Activated CD8-positive, alpha-beta memory T cell treated with anti-CD3 and anti-CD28 coated beads, Interleukin-2, amount 50 U/mL, for 1 hour (primary cell): ENCODE measurements at regions not wholly inside any gene's neighbourhood (a gene's known extent, or its start where the extent isn't known, plus 50 kb on each side); places are given as distances from the start of the nearest gene placed in this dataset.
"Not testable (repeated sequence)": the region's sequence is repeated elsewhere in the genome, so short reads cannot be mapped to it uniquely, and the experiment has no call there.

Experiments
- DNase-seq: peaks from one replicate; pipeline ENCODE4 v3.0.0-alpha.2; 2020; ENCODE audit errors: extremely low read depth

DNA sequence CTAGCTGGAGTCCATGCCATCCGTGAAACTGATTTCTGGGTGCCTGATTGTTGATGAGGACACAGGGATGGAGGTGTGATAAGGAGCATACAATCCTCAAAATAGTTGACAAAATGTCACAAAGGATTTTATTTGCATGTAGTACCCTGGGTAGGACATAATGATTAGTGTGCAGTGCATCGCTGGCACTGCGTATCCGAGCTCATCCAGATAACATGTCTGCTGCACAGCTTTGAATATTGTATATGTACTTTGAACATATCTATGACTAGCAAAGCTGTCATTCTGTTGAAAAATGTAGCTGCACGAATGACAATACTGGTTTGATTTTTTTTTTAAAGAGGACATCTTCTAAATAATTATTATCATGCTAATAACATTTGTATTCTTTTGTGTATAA lies 529.7 kb upstream of the FANCL start:
- DNase-seq, result no peak

DNA sequence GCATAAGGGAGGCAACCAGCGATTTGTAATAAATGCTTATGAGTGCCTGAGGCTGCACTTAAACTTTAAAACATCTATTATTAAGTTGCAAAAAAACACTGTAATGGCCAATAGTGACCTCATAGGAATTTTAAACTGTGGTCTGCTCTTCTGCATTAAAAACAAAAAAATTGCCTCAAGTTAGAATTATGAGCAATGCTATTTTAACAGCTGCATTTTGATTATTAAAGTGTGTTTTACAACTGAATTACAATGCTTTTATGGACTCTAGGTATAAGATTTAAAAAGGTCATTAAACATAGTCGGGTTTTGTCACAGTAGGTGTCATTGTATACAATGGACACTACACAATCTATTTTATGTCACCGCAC lies 528.7 kb upstream of the FANCL start:
- DNase-seq, result no peak

DNA sequence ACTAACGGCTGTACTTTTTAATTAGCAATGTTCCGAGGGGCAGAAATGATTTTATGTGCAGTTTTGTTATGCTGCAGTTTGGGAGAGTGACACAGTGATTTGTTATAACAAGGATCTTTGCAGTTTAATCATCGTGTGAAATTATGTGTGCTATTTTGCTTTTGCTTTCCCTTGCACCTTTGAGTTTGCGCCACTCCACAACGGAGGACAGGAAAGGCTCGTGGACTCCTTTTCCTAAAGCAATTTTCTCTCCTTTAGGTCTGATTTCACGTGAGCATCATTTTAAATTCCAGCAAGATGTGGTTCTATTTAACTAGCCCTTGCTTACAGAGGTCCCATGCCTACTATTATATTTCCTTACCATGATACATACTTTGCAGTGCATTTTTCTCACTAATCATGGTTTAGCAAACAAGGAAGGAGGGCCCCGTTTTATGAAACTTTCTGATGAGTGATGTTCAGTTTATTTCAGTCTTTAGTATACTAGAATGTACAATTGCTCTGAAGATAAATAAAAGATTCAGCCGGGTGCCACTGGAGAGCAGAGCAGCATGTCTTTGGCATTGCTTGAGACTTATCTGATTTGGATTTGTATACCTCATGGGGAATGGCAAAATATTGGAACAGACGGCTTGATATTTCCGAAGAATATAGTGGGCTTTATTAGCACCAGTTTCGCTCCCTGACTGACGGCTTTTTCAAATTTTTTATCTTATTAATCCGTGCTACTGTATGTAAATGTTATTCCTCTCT lies 528.2 kb upstream of the FANCL start:
- no peak for DNase-seq

DNA sequence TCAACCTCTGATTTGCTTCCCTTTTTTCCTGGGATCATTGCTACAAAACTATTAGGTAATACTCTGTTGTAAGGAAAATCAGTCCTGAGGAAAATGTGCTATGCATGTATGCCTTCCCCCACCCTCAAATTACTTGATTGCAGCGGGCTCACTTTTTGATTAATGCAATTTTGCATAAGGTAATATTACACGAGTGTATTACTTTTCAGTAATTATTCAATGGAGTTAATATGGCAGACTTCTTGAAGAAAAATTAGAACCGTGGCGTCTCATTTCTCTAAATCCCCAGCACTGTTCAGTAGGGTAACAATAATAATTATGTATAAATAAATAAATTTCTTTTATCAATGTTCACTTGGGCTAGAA lies 527.6 kb upstream of the FANCL start:
- DNase-seq, result no peak

DNA sequence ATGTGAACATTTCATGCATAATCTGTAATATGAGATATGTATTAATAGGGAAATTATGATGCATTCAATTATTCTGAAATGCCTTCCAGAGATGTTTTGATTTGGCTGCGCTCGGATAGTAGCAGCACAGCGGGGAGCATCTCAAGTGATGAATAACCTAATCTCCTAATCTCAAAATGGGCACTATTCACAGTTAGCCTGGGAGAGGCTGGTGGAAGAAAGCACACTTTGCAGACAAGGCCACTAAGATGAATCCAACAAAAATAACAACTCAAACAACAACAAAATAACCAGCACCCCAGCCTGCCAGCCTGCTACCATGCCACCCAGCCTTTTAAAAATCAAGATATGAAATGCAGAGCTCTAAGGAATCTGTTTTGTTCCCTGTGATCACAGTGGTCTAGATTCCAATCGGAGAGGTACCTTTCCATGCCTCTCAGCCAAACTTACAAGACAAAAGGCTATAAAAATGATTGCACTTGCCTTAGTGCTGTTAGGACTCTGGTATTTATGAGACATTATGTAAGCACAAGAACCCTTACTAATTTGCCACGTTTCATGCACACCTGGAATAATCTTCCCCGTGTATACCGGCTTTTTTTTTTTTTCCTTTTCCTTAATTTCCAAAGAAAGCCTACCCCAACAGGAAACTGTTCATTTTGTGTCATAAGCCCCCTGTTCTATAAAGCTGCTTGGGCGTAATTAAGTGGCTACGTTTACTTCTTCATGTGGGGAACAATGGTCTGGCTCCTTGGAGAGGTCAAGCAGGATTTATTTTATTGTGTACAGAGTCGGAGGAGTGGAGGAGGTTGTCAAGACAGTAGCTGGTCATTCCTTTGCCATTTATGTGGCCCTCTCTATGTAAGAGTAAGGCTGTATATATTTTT lies 526.9 kb upstream of the FANCL start:
- DNase-seq, result no peak

DNA sequence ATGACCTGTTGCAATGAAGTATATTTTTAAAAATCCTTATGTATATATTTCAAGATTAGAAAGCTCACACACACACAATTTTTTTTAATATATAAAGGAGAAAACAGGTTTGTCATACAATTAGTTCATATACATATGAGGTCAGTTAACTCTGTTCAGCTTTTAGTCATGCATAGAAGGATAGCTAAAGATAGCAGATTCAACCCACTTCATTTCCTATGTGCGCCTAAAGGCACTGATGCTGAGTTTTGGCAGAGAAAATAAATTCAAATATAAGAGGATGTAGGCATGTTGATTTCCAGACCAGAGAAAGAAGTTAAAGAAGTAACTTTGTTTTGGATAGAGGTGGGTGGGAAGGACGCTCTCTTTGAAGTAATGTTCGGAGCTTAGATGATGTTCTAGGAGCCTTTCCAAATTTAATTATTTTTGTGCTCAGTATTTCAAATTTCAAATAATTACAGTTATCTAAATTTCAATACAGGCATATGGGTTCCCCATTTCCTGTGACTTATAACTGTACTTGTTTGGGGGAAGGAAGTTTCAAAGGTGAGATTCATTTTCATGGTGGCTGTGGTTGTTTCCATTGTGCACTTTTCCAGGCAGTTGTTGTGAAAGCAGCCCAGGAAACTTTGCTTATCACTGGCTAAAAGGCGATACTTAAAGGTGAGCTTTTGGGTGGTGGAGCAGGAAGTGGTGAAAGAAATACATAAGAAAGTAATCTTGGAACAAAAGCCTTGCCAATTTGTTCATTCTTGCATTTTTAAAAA lies 523.4 kb upstream of the FANCL start:
- DNase-seq, result no peak

DNA sequence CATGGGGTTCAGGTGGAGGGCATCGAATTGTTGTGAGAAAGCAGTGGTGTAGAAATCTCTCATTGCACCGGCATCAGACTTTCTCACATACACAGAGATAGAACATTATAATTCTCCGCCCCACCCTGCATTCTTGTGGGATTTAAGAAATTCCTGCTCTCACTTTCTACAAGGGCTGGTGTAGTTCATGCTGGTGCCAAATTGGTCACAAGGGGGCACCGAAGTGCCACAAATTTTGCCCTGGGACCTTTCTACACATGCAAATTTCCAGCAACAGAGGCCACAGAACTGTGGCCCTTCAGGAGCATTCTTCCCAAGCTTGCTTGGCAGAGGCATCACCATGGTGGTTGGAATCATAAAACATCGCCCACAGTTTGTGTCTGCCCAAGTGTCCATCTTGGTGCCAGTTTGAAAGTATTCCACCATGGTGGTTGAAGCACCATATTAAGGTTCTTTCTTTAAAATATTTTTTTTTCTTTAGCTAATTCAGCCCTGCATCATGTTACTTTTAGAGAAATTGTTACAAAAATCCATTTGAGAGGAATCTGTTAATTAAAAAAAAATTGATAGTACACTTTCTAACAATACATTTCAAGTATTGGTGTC lies 521.2 kb upstream of the FANCL start:
- no peak for DNase-seq

DNA sequence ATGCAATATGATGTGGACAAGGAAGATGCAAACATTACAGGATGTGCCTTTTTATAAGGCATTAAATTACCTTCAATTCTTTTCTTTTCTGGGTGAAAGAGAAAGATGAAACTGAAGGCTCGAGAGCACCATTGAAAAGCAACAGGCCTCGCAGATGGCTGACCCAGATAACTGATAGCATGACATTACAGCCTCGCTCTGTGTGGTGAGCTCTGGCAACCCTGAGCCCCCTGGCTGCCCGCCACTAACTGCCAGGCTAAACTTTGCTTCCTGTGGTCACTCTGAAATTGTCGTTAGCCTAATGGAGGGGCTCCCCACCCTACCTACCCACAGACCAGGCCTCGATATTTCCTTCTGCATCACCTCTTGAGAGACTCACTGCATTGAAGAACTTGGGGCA lies 516.8 kb upstream of the FANCL start:
- DNase-seq, result no peak

DNA sequence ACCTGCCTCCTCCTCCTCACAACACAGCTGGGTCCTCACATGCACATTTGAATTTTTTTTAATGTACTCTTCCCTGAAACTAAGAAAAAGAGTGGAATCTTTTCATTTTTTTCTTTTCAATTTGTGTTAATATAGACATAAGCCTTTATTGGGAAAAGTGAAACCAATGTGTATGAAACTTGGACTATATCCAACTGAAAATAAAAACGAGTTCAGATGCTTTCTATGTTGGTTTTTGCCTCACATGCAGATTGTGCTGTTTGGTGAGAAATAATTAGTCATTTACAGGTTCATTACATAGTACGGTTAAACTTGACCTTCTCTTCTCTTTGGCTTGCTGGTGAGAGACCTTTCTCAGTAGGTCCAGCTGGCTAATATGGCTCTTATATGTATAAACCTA lies 515.2 kb upstream of the FANCL start:
- no peak for DNase-seq

DNA sequence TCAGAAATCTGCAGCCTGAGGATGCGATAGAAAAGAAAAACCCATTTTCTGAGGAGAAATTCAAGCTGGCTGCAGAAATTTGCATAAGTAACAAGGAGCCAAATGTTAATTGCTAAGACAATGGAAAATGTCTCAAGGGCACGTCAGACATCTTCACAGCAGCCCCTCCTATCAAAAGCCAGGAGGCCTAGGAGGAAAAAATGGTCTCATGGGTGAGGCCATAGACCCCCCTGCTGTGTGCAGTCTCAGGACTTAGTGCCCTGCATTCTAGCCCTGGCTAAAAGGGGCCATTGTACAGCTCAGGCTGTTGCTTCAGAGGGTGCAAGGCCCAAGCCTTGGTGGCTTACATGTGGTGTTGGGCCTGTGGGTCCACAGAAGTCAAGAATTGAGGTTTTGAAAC lies 511.4 kb upstream of the FANCL start:
- not testable (repeated sequence) for DNase-seq

DNA sequence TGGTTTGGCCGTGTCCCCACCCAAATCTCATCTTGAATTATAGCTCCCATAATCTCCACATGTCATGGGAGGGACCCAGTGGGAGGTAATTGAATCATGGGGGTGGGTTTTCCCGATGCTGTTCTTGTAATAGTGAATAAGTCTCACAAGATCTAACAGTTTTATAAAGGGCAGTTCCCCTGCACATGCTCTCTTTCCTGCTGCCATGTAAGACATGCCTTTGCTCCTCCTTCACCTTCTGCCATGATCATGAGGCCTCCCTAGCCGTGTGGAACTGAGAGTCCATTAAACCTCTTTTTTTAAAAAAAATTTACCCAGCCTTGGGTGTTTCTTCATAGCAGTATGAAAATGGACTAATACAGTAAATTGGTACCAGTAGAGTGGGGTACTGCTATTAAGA lies 510.6 kb upstream of the FANCL start:
- not testable (repeated sequence) for DNase-seq

DNA sequence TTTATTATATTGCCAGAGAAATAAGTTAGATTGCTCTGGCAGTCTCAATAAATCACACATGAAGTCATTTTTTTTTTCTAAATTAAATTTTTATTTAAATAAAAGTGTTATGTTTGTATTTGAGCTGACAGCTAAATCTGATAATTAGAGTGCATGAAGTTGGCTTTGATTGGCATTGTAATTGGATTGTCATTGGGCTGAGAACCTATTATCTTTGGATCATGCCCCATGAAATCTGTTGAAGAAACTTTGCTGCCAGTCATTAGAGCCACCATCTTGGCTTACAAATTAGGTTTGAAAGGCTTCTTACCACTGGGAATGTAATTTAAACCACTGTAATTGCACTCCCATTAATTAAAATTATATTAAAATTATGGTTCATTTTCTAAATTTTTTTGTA lies 507.9 kb upstream of the FANCL start:
- DNase-seq, result no peak

DNA sequence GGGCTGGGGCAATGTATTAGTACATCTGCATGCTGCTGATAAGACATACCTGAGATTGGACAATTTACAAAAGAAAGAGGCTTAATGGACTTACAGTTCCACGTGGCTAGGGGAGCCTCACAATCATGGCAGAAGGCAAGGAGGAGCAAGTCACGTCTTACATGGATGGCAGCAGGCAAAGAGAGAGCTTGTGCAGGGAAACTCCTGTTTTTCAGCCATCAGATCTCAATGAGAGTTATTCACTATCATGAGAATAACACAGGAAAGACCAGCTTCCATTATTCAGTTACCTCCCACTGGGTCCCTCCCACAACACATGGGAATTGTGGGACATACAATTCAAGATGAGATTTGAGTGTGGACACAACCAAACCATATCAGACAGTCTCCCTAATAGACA lies 504.2 kb upstream of the FANCL start:
- DNase-seq, result not testable (repeated sequence)

DNA sequence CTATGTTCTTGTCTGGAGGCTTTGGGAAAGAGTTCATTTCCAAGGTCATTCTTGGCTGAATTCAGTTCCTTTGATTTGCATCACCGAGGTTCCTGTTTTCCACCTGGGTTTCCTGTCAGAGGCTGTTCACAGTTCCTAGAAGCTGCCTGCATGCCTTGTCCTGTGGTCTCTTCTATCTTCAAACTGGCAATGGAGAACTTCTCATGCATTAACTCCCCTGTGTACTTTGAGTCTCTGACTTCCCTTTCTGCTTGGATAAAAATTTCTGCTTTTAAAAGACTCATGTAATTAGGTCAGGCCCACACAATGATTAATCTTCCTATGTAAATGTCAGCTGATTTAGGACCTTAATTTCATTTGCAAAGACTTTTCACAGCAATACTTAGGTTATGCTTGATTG lies 499.3 kb upstream of the FANCL start:
- no peak for DNase-seq

DNA sequence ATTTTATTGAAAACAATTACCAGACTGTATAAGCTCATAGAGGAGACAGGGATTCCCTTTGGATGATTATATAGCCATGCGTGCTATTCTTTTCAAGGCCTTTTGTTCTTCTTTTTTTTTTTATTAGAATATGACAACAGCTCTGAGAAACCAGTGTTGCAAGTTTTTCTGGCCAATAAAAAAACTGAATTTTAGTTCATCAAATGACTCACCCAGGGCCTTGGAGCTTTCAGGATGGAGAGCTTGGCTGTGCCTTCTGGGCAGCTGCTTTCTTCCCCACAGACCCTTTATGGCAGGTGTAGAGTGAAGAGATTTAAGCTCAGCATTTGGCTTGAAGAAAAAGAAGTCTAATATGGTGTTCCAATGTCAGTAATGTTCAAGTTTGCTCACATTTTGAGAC lies 497.9 kb upstream of the FANCL start:
- DNase-seq, result no peak

DNA sequence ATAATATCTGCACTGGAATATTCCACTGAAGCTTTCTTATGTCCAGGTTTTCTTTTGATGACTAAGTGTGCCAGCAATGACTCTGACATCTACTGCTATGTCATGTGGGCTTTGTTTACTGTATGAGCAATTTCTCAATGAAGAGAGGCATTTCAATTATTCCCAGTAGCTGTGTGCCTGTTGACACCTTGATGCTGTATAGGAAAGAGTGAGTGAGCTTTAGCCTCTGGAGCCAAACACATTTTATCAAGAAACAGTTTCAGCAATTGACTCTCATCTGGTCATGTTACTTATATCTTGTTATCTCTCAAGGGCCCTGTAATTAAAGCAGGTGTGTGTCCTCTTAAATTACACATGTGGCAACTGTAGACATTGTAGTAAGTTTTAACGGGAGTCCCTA lies 493.2 kb upstream of the FANCL start:
- DNase-seq, result no peak

DNA sequence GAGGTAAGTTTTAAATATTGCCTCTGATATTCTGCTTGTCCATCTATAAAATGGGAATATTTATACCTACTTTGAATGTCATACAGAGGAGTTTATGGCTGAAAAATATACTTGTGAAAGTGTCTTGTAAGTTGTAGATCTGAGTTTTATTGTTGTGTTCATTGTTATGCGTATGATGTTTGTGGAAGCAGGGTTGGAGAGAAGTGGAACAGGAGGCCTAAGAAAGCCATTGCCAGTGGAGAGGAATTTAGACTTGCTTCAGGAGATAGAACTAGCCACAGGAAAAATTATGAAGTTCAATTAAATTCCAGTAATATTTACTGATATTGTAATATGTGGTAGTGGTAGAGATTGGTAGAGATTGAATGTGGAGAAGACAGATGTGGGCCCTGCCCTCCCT lies 491.9 kb upstream of the FANCL start:
- DNase-seq, result no peak

DNA sequence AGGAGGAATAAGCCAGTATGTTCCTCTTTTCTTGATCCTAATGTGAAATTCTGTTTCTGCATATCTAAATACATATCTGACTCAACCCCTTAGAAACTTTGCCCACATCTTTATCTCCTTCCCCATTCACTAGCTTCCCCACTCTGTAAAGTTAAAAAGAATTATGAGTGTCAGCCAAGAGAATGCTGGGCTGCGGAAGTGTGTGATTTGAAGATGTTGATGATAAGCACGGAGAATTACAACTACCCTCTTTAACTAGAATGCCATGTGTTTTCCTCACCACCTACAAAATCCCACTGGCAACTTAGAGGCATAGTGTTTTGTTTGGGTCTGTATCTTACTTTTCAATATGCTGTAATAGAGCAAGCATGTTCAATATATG lies 490.4 kb upstream of the FANCL start:
- no peak for DNase-seq

DNA sequence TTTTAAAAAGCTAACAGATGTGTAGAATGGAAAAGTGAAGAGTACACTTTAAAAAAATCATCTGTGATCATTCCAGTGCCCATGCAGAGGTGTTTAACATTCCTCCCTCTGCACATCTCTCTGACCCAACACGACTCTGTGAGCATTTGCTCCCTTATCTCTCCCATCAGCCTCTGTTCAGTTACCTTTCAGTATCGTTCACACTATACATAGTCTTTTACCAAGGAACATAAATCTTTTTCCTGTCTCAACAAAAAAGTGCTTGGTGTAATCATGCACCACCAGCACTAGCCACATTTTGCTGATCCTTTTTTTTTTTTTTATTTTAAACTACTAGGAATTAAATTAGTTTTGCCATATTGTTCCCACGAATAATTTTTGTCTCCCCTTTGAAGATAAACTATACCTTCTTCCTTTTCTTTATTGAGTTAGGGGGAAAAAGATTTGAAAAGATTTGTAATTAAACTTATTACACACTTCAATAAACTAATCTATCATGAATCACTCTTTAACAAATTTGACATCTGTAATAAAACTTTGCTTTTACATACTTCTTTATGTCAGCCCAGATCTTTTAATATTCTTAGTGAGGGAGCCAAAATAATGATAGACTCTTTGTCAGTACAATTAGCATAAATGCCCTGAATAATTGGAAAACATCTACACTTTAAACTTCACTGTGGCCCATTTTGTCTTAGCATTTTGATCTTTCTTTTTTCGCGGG lies 489.8 kb upstream of the FANCL start:
- DNase-seq, result no peak

DNA sequence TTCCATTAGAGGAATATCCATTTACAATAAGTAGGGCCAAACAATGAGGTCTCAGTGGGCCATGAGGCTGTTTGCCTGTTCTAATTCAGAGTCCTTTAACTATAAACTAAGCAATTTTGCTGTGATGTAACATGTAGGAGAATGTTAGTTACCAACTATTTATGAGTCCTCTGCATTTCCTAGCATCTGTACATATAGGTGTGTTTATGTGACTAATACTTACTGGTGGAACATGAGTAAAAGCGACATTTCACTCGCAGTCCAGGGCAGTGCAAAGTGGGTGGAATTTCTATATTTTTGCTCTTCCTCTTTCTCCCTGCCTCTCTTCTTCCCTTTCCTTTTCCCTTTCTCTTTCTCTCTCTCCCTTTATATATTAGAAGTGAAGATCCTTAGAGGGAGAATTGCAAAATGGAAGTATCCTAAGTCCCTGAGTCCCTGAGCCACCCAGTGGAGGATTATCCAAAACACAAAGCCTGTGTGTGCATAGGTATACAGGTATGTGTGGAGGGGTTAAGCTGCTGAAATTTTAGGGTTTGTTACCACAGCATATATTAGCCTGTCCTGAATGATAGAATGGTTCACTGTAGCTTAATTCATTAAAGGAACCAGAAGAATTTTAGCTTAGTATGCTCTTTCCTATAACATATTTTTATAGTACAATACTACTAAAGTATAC lies 487.0 kb upstream of the FANCL start:
- DNase-seq, result no peak
